ENCODE measurements at regions not wholly inside any gene's neighbourhood (a gene's known extent, or its start where the extent isn't known, plus 50 kb on each side); places are given as distances from the start of the nearest gene placed in this dataset.
"Not testable (repeated sequence)": the region's sequence is repeated elsewhere in the genome, so short reads cannot be mapped to it uniquely, and the experiment has no call there.

DNA sequence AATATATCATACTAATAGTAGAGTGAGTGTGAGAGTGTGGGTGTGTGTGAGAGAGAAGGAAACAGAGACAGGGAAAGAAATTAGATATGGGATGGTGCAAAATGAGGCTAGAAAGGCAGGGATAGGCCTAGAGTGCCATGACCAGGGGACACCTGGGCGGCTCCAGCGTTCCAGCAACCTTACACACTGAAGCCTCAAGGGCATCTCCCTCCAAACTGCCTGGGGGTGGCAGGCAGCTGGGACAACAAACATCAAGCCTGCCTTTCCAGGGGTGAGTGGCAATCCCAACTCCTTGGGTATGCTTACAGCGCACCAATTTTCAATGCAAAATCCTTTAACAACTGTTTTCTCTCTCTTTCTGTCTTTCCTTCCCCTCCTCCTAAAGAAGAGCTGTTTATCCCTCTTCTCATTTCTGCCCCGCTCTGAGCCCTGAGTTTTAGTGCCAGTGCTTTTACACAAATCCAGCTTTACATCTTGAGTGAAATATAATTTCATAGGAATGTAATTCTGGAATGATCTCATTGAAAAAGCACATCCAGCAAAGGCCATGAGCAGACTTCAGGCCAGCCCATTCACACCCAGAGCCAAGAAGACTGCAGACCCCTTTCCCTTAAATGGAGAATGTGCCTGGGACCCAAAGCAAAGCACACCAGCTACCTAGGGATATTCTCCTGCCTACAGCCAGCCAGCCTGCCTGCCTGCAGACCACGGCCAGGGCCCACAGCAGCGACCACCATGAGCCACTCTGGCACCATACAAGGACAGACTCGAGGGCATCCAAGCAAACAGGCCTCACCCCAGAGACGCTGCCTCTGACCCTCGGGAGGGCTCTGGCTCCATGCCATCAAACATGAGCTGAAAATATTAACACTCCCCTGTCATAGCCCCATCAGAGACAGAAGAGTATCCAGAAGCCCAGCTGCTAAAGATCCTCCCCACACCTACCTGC lies 90.3 kb downstream of the RPL27A start:
- no peak for DNase-seq (ENCODE audit: low read depth)

DNA sequence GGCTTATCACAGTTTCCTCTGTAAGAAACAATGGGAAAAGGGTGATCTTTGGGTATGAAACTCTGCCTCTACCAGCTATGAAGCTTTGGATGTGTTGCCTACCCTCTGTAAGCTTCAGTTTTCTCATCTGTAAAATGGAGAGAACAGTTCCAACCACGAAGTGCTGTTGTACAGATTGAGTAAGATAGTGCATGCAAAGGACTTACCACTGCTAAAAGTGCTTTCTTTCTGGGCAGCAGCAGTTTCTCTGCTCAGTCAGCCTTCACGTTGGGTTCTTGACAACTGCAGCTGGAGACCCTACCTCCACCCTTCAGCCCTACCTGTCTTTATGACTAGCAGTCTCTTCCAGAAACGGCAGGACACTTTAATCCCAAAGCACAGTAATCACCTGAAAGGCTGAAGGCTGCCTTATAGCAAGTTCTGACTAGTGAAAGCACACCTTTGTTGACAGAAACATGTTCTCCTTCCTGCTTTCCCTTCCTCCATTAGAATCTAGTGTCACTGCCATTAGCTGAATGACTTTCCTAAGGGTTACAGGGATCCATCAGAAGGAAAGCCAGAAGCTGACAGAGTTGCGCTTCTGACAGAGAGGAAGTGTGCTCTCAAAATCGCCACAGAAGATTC lies 91.4 kb downstream of the RPL27A start:
- no peak for DNase-seq (ENCODE audit: low read depth)

DNA sequence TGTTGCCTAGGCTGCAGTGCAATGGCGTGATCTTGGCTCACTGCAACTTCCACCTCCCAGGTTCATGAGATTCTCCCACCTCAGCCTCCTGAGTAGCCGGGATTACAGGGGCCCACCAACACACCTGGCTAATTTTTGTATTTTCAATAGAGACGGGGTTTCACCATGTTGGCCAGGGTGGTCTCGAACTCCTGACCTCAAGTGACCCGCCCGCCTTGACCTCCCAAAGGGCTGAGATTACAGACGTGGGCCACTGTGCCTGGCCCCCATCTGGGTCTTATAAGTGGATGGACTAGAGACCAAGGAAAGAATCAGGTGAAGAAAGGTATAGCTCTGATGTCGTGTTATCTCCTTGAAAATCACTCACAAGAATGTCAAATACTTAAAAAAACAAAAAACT lies 92.3 kb downstream of the RPL27A start:
- not testable (repeated sequence) for DNase-seq (ENCODE audit: low read depth)

- no peak for DNase-seq (ENCODE audit: low read depth)
Observed at GRCh38 chr11:8775332-8775731, 92.7 kb downstream of the RPL27A start.

- no peak for DNase-seq (ENCODE audit: low read depth)
Observed at GRCh38 chr11:8775734-8776133, 93.1 kb downstream of the RPL27A start.

DNA sequence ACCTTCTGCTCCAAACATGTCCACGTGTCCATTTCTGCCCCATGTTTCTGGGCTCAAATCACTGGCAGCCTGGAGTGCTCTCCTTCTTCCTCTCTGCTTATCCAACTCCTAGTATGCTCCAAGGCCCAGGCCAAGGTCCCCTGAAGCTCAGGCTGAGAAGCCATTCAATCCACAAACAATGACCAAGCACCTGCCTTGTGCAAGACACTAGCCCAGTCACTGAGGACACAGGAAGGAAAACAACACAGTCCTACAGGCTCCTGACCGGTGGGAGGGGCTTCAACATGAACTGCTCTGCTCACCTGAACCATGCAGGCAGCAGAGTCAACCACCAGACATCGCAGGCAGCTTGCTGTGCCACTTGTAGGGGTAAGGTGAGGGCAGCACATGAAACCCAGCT lies 93.6 kb downstream of the RPL27A start:
- no peak for DNase-seq (ENCODE audit: low read depth)

GRCh38 chr11:8777907-8778767 lies 95.5 kb downstream of the RPL27A start:
- DNase-seq (ENCODE audit: low read depth) = no peak

- no peak for DNase-seq (ENCODE audit: low read depth)
Observed at GRCh38 chr11:8779107-8779506, 96.5 kb downstream of the RPL27A start.

DNA sequence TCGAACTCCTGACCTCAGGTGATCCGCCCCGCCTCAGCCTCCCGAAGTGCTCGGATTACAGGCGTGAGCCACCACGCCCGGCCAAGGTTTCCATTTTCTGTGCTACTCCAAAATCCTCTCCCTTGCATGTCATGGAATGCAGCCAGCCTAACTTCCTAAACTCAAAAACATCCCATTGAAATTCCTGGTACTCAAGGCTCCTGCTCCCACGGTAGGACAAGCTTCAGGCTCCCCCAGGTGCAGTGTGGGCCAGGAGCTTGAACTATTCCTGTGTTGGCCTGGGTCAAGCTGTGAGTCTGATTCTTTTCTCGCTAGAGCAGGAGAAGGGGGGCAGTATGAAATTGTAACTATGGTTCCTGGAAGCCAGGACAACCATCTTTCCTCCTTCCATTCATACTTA lies 97.1 kb downstream of the RPL27A start:
- DNase-seq (ENCODE audit: low read depth) = no peak

GRCh38 chr11:8784954-8785353 lies 102.4 kb downstream of the RPL27A start:
- DNase-seq (ENCODE audit: low read depth) = no peak

DNA sequence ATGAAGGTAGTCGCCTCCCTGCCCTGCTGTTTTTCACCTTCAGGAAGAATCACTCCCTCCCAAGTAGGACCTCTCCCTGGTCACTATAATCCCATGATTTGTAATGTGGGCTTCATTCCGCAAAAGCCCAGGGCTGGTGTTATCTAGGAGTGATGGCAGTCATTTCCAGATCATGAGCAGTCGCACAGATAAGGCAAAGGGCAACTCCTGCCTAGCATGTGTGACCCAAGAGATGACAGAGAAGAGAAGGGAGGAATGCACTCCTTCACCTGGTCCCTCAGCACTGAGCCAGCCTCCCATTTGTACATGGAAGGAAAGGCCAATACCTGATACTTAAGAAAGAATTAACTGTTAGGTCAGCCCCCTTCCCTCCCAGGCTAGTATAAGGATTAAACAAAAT lies 102.9 kb downstream of the RPL27A start:
- DNase-seq (ENCODE audit: low read depth) = no peak

GRCh38 chr11:8785998-8786397 lies 103.4 kb downstream of the RPL27A start:
- no peak for DNase-seq (ENCODE audit: low read depth)

DNA sequence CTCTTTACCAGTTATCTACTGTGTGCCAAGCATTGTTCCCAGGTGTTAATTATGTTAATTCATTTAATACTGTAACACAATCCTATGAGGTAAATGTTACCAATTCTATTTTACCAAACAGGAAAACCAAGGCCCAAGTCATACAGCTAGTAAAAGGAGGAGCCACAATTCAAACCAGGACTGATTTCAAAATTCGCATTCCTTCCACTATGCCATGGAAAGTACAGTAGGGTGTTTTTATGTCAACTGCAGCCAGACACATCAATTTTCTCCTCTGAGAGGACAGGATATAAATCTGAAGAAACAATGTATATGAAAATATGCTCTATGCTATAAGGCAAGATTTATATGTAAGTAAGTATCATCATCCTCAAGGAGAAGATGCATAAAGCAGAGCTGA lies 104.3 kb downstream of the RPL27A start:
- peak; percentile 46 for DNase-seq (ENCODE audit: low read depth)

GRCh38 chr11:8787372-8787771 lies 104.8 kb downstream of the RPL27A start:
- peak; percentile 44 for DNase-seq (ENCODE audit: low read depth)

- no peak for DNase-seq (ENCODE audit: low read depth)
Observed at GRCh38 chr11:8788616-8789015, 106.0 kb downstream of the RPL27A start.

DNA sequence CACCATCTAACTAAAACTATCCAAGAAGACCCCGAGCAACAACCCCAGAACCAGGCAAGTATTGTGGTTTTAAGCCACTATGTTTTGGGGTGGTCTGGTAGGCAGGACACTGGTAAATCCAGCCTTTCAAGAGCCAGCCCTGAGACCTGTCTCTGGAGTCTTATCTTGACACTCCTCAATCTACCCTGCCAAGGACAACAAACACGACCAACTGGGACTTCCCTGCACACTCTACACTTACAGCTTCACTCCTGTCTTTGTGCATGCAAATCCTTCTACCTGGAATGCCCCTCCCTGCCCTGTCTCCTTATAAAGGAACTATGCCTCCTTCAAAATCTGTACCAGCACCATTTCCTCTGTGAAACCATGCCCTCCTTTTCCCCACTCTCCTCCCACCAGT lies 107.3 kb downstream of the RPL27A start:
- DNase-seq (ENCODE audit: low read depth) = no peak

- DNase-seq (ENCODE audit: low read depth) = no peak
Observed at GRCh38 chr11:8790968-8791367, 108.4 kb downstream of the RPL27A start.

DNA sequence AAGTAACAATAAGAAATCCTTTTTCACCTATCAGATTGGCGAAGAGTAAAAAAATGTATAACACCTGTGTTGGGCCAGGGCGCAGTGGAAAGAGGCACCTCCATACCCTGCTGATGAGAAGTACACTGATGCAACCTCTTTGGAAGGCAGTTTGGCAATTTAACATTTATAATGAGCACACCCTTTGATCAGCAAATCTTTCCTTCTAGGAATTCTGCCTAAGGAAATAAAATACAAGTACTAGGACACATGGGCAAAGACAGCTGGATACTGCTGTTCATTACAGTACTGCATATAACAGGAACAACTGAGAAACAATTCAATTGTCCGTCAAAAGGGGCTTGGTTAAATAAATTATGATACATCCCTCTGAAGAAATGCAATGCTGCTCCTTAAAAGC lies 110.1 kb downstream of the RPL27A start:
- DNase-seq (ENCODE audit: low read depth) = no peak

DNA sequence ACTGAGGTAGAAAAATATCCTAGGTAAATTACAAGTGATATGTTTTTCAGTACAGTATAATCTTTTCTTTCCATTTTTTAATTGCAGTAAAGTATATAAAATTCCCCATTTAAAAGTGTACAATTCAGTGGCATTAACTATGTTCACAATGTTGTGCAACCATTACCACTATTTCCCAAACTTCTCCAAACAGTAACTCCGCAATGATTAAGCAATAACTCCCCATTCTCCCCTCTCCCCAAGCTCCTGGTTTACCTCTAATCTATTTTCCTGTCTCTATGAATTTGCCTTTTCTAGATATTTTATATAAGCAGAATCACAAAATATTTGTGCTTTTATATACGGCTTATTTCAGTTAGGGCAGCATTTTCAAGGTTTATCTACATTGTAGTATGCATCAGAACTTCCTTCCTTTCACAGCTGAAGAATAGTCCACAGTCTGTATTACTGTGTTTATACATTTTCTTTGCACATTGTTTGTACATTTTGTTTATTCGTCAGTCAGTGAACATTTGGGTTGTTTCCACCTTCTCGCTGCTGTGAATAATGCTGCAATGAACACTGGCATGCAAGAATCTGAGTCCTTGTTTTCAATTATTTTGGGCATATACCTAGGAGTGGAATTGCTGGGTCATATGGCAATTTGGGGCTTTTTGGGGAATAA lies 110.7 kb downstream of the RPL27A start:
- peak; percentile 69 for DNase-seq (ENCODE audit: low read depth)

DNA sequence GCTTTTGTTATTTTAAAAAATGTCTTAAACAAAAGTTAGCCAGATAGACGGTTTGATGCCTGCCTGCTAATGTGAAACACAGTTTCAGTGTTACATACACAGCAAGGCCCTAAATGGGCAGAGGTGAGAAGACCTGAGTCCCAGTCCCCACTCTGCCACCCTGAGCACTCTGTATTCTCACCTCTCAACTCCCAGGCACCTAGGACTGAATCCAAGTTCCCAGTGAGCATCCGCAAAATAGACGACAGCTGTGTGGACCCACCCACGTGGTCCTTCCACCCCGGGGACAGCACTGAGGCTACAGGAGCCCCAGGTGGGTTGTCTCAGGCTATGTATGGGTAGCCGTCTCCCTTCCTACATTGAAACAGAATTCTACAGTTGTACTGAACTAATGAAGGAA lies 111.5 kb downstream of the RPL27A start:
- DNase-seq (ENCODE audit: low read depth) = no peak

- no peak for DNase-seq (ENCODE audit: low read depth)
Observed at GRCh38 chr11:8794677-8795103, 112.1 kb downstream of the RPL27A start.

GRCh38 chr11:8796941-8797340 lies 114.0 kb upstream of the AKIP1 start:
- no peak for DNase-seq (ENCODE audit: low read depth)

All from amniotic epithelial cell (primary cell).